Heart left ventricle (tissue), 16 donors: ENCODE measurements at regions not wholly inside any gene's neighbourhood (a gene's known extent, or its start where the extent isn't known, plus 50 kb on each side); places are given as distances from the start of the nearest gene placed in this dataset.

Experiments used
- ATAC-seq, 4 donors: fragments of 200-7000 bp; cut with Tn5 transposase; one replicate each; pipeline ENCODE4 v1.9.1; 2020 to 2022; ENCODE audit warnings: moderate library complexity in 4 of 4, mild to moderate bottlenecking in 3 of 4, moderate number of reproducible peaks in 1 of 4
- DNase-seq, 5 donors: peaks; one replicate each; pipeline ENCODE4 v3.0.0-alpha.2; 2020
- H3K27ac ChIP-seq, 12 donors: fragments of 200-600 bp; sonication (generic) in 4 of 12; one replicate each; pipeline versions ENCODE4 v1.5.0 to v1.8.0; 2016 to 2022; ENCODE audit warnings: mild to moderate bottlenecking in 2 of 12
- H3K27me3 ChIP-seq, 9 donors: fragments of 200-600 bp; sonication (generic) in 2 of 9; one replicate each; pipeline versions ENCODE4 v1.5.1 to v1.8.0; 2016 to 2022; ENCODE audit warnings: mild to moderate bottlenecking in 3 of 9
- H3K36me3 ChIP-seq, 9 donors: fragments of 200-600 bp; sonication (generic) in 2 of 9; one replicate each; pipeline versions ENCODE4 v1.5.0 to v1.8.0; 2018 to 2022; ENCODE audit warnings: mild to moderate bottlenecking in 2 of 9
- H3K4me1 ChIP-seq, 12 donors: fragments of 200-600 bp; sonication (generic) in 4 of 12; one replicate each; pipeline versions ENCODE4 v1.5.0 to v1.8.0; 2016 to 2022; ENCODE audit warnings: mild to moderate bottlenecking in 3 of 12
- H3K4me3 ChIP-seq, 12 donors: fragments of 200-600 bp; sonication (generic) in 4 of 12; one replicate each; pipeline versions ENCODE4 v1.5.0 to v1.8.0; 2017 to 2022; ENCODE audit warnings: mild to moderate bottlenecking in 9 of 12, moderate library complexity in 4 of 12
- H3K9me3 ChIP-seq, 12 donors: fragments of 200-600 bp; sonication (generic) in 4 of 12; one replicate each; pipeline versions ENCODE4 v1.5.0 to v1.8.0; 2016 to 2022; ENCODE audit warnings: mild to moderate bottlenecking in 1 of 12
- POLR2A ChIP-seq, 2 donors: fragments of 450-650 bp; IDR thresholded peaks; one replicate each; pipeline ENCODE4 v1.6.1; 2017; ENCODE audit warnings: antibody characterized with exemption in 2 of 2, mild to moderate bottlenecking in 2 of 2, moderate library complexity in 2 of 2
- WGBS, 4 donors: extraction: QIAGEN DNeasy Blood & Tissue Kit in 2 of 4; methylation state at CpG; one replicate each; pipeline versions ENCODE4 v1.1.5 to v1.1.7; 2013 to 2018; 5-methylcytosine and 5-hydroxymethylcytosine counted together
- intact Hi-C, 10 donors: fragments of 100-400 bp; cut with DNase I; formaldehyde crosslinking; loops; one replicate each; pipeline versions ENCODE4 v1.11.1 to v1.14.2; 2022
- TF ChIP-seq, protein P1 (sequence below), 12 donors: fragments of 200-600 bp; sonication (generic) in 4 of 12; IDR thresholded peaks; one replicate each; pipeline versions ENCODE4 v1.5.0 to v1.8.0; 2018 to 2022; ENCODE audit warnings: antibody characterized with exemption in 12 of 12, mild to moderate bottlenecking in 5 of 12
- donor health status: ischemic (EF 13 %, LVEDD 7.1; RV severe dilation, severe dysfunction).
- donor health status: healthy with polysubstance abuse.
- donor health status: DM: no; HTN: yes; CAD: no.
- donor health status: DM: no; HTN: no; CAD: no.
- donor health status: ischemic (EF 25% LVEDD 6.9; RV normal size, moderate dysfunction).
- donor health status: ischemic (EF 25% LVEDD 5.7; RV mildly dilated, moderate dysfunction).
- donor health status: healthy.
- donor health status: DM: yes; HTN: yes; CAD: no.
- donor health status: ischemic (EF 35%, LVEDD 5.7; RV mildly dilated, moderate dysfunction).
- donor health status: nonischemic (EF 11% LVEDD 7.7; RV severe dilation, severe dysfunction).
- donor health status: DM: yes; HTN: yes; CAD: no.
- donor health status: PGD.
- donor health status: ischemic (EF 29% LVEDD 5.4; RV normal size, mild dysfunction).
- donor health status: nonischemic (EF 23%, LVEDD 6.1; RV moderate dilation, normal function).

DNA sequence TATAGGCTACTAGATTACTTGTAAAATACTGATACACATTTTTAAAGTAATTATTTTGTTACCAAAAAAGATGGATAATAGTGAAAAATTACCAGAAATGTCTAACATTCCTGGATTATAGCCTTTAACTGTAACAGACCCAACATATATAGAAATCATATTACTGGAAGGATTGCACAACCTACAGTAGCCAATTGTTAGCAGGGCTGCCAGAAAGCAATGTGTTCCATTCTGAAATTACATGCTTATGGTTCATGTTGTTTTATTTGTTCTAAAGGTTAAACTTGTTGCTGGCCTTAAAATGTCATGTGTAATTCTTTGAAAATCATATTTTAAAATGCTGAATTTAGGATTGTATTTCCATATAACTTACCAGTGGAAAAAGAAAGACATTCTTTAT is 793.6 kb upstream of the ACVR2A start:
- Histone ChIP-seq H3K4me1 (no peaks in the 10 kb centered on the region), H3K27me3 (no peaks in the 10 kb centered on the region), H3K9me3 (peaks cover 0 to 5% (median 0%) of the 10 kb centered on the region in 12 donors), H3K36me3 (no peaks in the 10 kb centered on the region), H3K4me3 (no peak overlapping the region), H3K27ac (no peak overlapping the region)
- no peak for DNase-seq
- intact Hi-C loops: no loop called here
- TF ChIP-seq, protein P1, sequence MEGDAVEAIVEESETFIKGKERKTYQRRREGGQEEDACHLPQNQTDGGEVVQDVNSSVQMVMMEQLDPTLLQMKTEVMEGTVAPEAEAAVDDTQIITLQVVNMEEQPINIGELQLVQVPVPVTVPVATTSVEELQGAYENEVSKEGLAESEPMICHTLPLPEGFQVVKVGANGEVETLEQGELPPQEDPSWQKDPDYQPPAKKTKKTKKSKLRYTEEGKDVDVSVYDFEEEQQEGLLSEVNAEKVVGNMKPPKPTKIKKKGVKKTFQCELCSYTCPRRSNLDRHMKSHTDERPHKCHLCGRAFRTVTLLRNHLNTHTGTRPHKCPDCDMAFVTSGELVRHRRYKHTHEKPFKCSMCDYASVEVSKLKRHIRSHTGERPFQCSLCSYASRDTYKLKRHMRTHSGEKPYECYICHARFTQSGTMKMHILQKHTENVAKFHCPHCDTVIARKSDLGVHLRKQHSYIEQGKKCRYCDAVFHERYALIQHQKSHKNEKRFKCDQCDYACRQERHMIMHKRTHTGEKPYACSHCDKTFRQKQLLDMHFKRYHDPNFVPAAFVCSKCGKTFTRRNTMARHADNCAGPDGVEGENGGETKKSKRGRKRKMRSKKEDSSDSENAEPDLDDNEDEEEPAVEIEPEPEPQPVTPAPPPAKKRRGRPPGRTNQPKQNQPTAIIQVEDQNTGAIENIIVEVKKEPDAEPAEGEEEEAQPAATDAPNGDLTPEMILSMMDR (IDR thresholded peaks at IDR 0.05): no peak
- TF ChIP-seq POLR2A (IDR thresholded peaks at IDR 0.05): no peak
- no peak for ATAC-seq

DNA sequence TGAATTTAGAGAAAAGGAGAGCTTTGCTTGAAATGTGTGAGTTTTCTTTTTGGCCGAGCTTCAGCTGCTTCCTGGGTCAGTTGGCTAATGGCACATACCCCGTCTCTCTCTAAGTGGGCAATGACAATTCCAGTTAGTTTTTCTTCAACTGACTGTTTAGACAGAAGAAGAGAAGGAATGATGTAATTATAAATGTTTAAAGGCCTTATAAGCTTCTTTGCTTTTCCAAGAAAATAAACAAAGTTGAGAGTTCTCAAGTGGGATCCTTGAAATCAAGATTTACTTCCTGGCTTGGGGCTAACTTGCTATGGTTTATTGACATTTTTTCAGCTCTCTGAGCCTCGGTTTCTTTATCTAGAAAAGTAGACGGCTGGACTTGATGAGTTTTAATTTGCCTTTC is 794.9 kb upstream of the ACVR2A start:
- TF ChIP-seq POLR2A (IDR thresholded peaks at IDR 0.05): no peak
- TF ChIP-seq, protein P1 (IDR thresholded peaks at IDR 0.05): no peak
- no peaks in the 10 kb centered on the region for H3K27me3 ChIP-seq
- intact Hi-C loops: loop anchor here in 5 of 10 donors (5.0 to 10.0 kb wide), 3 partner anchors 855 to 865 kb away; no protein-coding TSS in a partner anchor
- 55 to 66% (median 61%) methylated on average over 4 of the region's 4 CpGs for WGBS, 4 donors
- no peak overlapping the region for H3K4me3 ChIP-seq
- no peak overlapping the region for H3K27ac ChIP-seq
- ATAC-seq (no peak), DNase-seq (no peak)
- peaks cover 0 to 5% (median 0%) of the 10 kb centered on the region in 12 donors for H3K9me3 ChIP-seq
- no peaks in the 10 kb centered on the region for H3K36me3 ChIP-seq
- no peaks in the 10 kb centered on the region for H3K4me1 ChIP-seq

DNA sequence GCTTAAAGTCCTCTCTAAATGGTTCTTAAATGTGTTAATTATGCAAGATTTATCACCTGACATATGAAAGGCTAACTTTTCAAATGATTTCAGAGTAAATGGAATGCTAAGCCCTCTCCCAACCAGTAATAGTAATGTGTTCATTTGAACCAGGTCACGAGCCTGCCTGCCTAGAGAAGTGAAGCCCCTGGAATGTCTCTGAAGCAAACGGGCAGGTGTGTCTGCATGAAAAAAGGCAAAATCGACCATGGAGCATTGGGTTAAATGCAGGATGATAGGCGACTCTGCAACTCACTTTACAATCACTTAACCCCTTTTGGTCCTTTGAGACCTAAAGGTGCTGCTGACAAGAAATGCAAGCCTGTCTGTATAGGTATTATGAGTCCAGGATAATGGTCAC is 798.4 kb upstream of the ACVR2A start:
- Histone ChIP-seq H3K9me3 (no peaks in the 10 kb centered on the region), H3K4me3 (no peak overlapping the region), H3K27ac (no peak overlapping the region), H3K27me3 (no peaks in the 10 kb centered on the region), H3K4me1 (no peaks in the 10 kb centered on the region), H3K36me3 (no peaks in the 10 kb centered on the region)
- TF ChIP-seq, protein P1 (IDR thresholded peaks at IDR 0.05): no peak
- no peak for TF ChIP-seq POLR2A (IDR thresholded peaks at IDR 0.05)
- 45 to 70% (median 61%) methylated on average over 4 of the region's 4 CpGs for WGBS, 4 donors
- no peak for DNase-seq
- no peak for ATAC-seq
- intact Hi-C loops: loop anchor here in 5 of 10 donors (5.0 to 10.0 kb wide), 3 partner anchors 858 to 868 kb away; no protein-coding TSS in a partner anchor

DNA sequence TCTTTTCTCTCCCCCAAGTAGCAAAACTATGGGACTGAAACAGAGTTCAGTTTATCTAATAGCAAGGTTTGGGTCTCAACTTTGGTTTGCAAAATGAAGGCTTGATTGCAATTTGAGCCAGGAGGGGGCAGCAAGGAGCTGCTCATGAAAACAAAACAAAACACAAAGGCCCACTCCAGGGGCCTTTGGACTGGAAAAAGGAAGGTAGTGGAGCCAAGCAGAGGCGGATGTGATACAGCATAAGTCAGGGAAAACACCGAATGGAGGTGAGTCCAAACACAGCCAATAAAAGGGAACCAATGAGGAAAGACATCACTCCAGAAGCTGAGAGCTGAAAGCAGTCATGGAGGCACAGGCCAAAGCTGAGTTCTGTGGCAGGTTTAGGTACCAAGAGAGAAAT is 799.7 kb upstream of the ACVR2A start:
- Histone ChIP-seq H3K4me3 (no peak overlapping the region), H3K27ac (no peak overlapping the region), H3K9me3 (no peaks in the 10 kb centered on the region), H3K4me1 (no peaks in the 10 kb centered on the region), H3K27me3 (no peaks in the 10 kb centered on the region), H3K36me3 (no peaks in the 10 kb centered on the region)
- intact Hi-C loops: loop anchor here in 6 of 10 donors (2.0 to 10.0 kb wide), 4 partner anchors 860 to 870 kb away; no protein-coding TSS in a partner anchor
- 39 to 48% (median 44%) methylated on average over 2 of the region's 2 CpGs for WGBS, 4 donors
- TF ChIP-seq, protein P1 (IDR thresholded peaks at IDR 0.05): peak; percentile 32 to 69 (median 53)
- TF ChIP-seq POLR2A (IDR thresholded peaks at IDR 0.05): no peak
- ATAC-seq (peak in 1 of 4 donors; percentile 24), DNase-seq (peak in 1 of 5 donors; percentile 9)
